B cell (primary cell): ENCODE measurements at regions not wholly inside any gene's neighbourhood (a gene's known extent, or its start where the extent isn't known, plus 50 kb on each side); places are given as distances from the start of the nearest gene placed in this dataset.
"Not testable (repeated sequence)": the region's sequence is repeated elsewhere in the genome, so short reads cannot be mapped to it uniquely, and the experiment has no call there.

ENCODE experiments used
- CTCF ChIP-seq: fragments of 200-600 bp; IDR thresholded peaks from one replicate; pipeline ENCODE4 v1.8.0; 2022; ENCODE audit warnings: antibody characterized with exemption, mild to moderate bottlenecking
- EZH2 ChIP-seq: IDR thresholded peaks from 2 replicates; pipeline ENCODE4 v1.6.1; 2012; ENCODE audit warnings: borderline replicate concordance, low read depth, mild to moderate bottlenecking, moderate library complexity, low read length; ENCODE audit not compliant: insufficient read depth, poor library complexity, severe bottlenecking

GRCh38 chr1:83154306-83154705, 844.6 kb downstream of the TTLL7 start:
- TF ChIP-seq CTCF, EZH2: not testable (repeated sequence)
